HEK293T (cell line): ENCODE measurements at regions not wholly inside any gene's neighbourhood (a gene's known extent, or its start where the extent isn't known, plus 50 kb on each side); places are given as distances from the start of the nearest gene placed in this dataset.

Source experiments
- ARNT ChIP-seq: fragments of 450-650 bp; IDR thresholded peaks from 2 replicates; pipeline ENCODE4 v1.6.1; 2017; ENCODE audit warnings: mild to moderate bottlenecking
- BHLHE40 ChIP-seq: fragments of 450-650 bp; IDR thresholded peaks from 2 replicates; pipeline ENCODE4 v1.6.1; 2016; ENCODE audit warnings: mild to moderate bottlenecking, moderate library complexity, borderline replicate concordance
- CTBP1 ChIP-seq: fragments of 450-650 bp; IDR thresholded peaks from 2 replicates; pipeline ENCODE4 v1.6.1; 2016; ENCODE audit warnings: borderline replicate concordance
- ELF4 ChIP-seq: fragments of 450-650 bp; IDR thresholded peaks from 2 replicates; pipeline ENCODE4 v1.6.1; 2017; ENCODE audit warnings: antibody characterized with exemption
- FOXA1 ChIP-seq: fragments of 450-650 bp; IDR thresholded peaks from 2 replicates; pipeline ENCODE4 v1.6.1; 2016; ENCODE audit warnings: mild to moderate bottlenecking
- FOXM1 ChIP-seq: fragments of 450-650 bp; IDR thresholded peaks from 2 replicates; pipeline ENCODE4 v1.6.1; 2017; ENCODE audit warnings: mild to moderate bottlenecking, borderline replicate concordance
- HDGF ChIP-seq: fragments of 450-650 bp; IDR thresholded peaks from 2 replicates; pipeline ENCODE4 v1.6.1; 2017; ENCODE audit warnings: antibody characterized with exemption, borderline replicate concordance
- SP1 ChIP-seq: fragments of 450-650 bp; IDR thresholded peaks from 2 replicates; pipeline ENCODE4 v1.6.1; 2017
- ZNF384 ChIP-seq: fragments of 450-650 bp; IDR thresholded peaks from 2 replicates; pipeline ENCODE4 v1.6.1; 2016

- no peak for TF ChIP-seq FOXA1
- TF ChIP-seq SP1 = no peak
- no peak for TF ChIP-seq ZNF384
- TF ChIP-seq BHLHE40 = no peak
- no peak for TF ChIP-seq FOXM1
- no peak for TF ChIP-seq CTBP1
- TF ChIP-seq ELF4 = no peak
- TF ChIP-seq ARNT = no peak
- TF ChIP-seq HDGF = no peak
Observed at GRCh38 chr2:103435010-103435409, 673.2 kb downstream of the TMEM182 start.
